GM23248 (cell line): ENCODE measurements at regions not wholly inside any gene's neighbourhood (a gene's known extent, or its start where the extent isn't known, plus 50 kb on each side); places are given as distances from the start of the nearest gene placed in this dataset.

Source experiments
- DNase-seq: peaks from one replicate; pipeline ENCODE4 v3.0.0-alpha.2; 2015
- H2AFZ ChIP-seq: fragments of 200-600 bp; sonication (generic); 2 replicates; pipeline ENCODE4 v1.6.1; 2016; ENCODE audit warnings: antibody characterized with exemption
- H3F3A ChIP-seq: fragments of 200-600 bp; sonication (generic); 2 replicates; pipeline ENCODE4 v1.6.1; 2016; ENCODE audit warnings: mild to moderate bottlenecking, antibody characterized with exemption, mixed run types; ENCODE audit not compliant: insufficient read depth
- H3K27ac ChIP-seq: fragments of 200-600 bp; sonication (generic); 2 replicates; pipeline ENCODE4 v1.5.1; 2016; ENCODE audit warnings: mild to moderate bottlenecking
- H3K27me3 ChIP-seq: fragments of 200-600 bp; sonication (generic); replicated peaks from 2 replicates; pipeline ENCODE4 v1.6.1; 2016; ENCODE audit warnings: mild to moderate bottlenecking; ENCODE audit not compliant: insufficient read depth
- H3K36me3 ChIP-seq: fragments of 200-600 bp; sonication (generic); 2 replicates; pipeline ENCODE4 v1.6.1; 2016; ENCODE audit warnings: low read depth, mild to moderate bottlenecking
- H3K4me1 ChIP-seq: fragments of 200-600 bp; sonication (generic); 2 replicates; pipeline ENCODE4 v1.6.1; 2016; ENCODE audit warnings: mild to moderate bottlenecking; ENCODE audit not compliant: insufficient read depth
- H3K4me2 ChIP-seq: fragments of 200-600 bp; sonication (generic); one replicate; pipeline ENCODE4 v1.6.1; 2016; ENCODE audit warnings: mild to moderate bottlenecking; ENCODE audit not compliant: unreplicated experiment
- H3K4me3 ChIP-seq: fragments of 200-600 bp; sonication (generic); 2 replicates; pipeline ENCODE4 v1.5.1; 2016; ENCODE audit warnings: mild to moderate bottlenecking
- H3K79me2 ChIP-seq: fragments of 200-600 bp; sonication (generic); 2 replicates; pipeline ENCODE4 v1.6.1; 2016; ENCODE audit warnings: mild to moderate bottlenecking; ENCODE audit not compliant: insufficient read depth
- H3K9ac ChIP-seq: fragments of 200-600 bp; sonication (generic); 2 replicates; pipeline ENCODE4 v1.6.1; 2016; ENCODE audit warnings: mild to moderate bottlenecking
- H3K9me2 ChIP-seq: fragments of 200-600 bp; sonication (generic); 2 replicates; pipeline ENCODE4 v1.6.1; 2016; ENCODE audit warnings: mixed run types, mild to moderate bottlenecking, moderate library complexity; ENCODE audit not compliant: insufficient read depth
- H3K9me3 ChIP-seq: fragments of 200-600 bp; sonication (generic); one replicate; pipeline ENCODE4 v1.6.1; 2017; ENCODE audit warnings: low read depth
- H4K20me1 ChIP-seq: fragments of 200-600 bp; sonication (generic); 2 replicates; pipeline ENCODE4 v1.6.0; 2016; ENCODE audit not compliant: insufficient read depth
- EZH2 ChIP-seq: fragments of 200-600 bp; sonication (generic); IDR thresholded peaks from 2 replicates; pipeline ENCODE4 v1.6.1; 2018; ENCODE audit warnings: antibody characterized with exemption, mild to moderate bottlenecking; ENCODE audit not compliant: insufficient read depth, poor library complexity, severe bottlenecking
- EZH2phosphoT487 ChIP-seq: fragments of 200-600 bp; sonication (generic); IDR thresholded peaks from 2 replicates; pipeline ENCODE4 v1.6.1; 2018; ENCODE audit warnings: antibody characterized with exemption, moderate library complexity, mild to moderate bottlenecking, low read depth; ENCODE audit not compliant: insufficient read depth
- WGBS, 2 experiments: methylation state at CpG; one replicate each; pipeline ENCODE4 v1.1.6; 2015 to 2017; ENCODE audit warnings: low lambda C conversion rate in 2 of 2, low coverage in 1 of 2; ENCODE audit errors: missing lambda C conversion rate in 2 of 2; 5-methylcytosine and 5-hydroxymethylcytosine counted together
- in situ Hi-C: fragments of 300-500 bp; cut with MboI; formaldehyde crosslinking; loops from 2 replicates; pipeline ENCODE4 v1.15.0; 2020

DNA sequence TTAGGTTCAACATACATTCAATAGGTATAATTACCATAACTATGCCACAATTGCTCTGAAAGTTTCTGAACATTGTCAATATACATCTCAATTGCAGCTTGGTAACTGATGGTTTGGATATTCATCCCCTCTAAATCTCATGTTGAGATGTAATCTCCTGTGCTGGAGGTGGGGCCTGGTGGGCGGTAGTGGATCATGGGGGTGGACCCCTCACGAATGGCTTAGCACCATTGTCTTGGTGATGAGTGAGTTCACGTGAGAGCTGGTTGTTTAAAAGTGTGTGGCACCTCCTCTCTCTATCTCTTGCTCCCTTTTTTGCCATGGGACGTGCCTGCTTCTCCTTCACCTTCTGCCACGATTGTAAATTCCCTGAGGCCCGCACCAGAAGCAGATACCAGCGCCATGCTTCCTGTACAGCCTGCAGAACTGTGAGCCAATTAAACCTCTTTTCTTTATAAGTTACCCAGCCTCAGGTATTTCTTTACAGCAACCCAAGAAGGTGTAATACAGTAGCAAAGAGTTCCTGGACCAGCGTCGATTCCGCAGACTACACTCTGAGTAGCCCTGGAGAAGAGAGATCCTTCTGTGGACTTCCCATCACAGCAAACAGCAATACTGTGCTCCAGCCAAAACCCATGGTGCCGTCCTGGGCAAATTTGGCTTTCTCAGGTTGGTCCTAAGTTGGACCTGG is 83.8 kb upstream of the GRB10 start:
- no peak overlapping the region for H3K27ac ChIP-seq
- H3K4me2 ChIP-seq, result no peak overlapping the region
- in situ Hi-C loops, result no loop called here
- H3K9me2 ChIP-seq, result no peaks in the 10 kb centered on the region
- WGBS, 2 experiments, result 85 to 89% methylated on average over 11 of the region's 11 CpGs
- no peak for DNase-seq
- H3K79me2 ChIP-seq, result no peaks in the 10 kb centered on the region
- H3K4me3 ChIP-seq, result no peak overlapping the region
- no peaks in the 10 kb centered on the region for H3K9me3 ChIP-seq
- H4K20me1 ChIP-seq, result no peaks in the 10 kb centered on the region
- H2AFZ ChIP-seq, result no peak overlapping the region
- H3K36me3 ChIP-seq, result no peaks in the 10 kb centered on the region
- H3K9ac ChIP-seq, result no peak overlapping the region
- no peak for TF ChIP-seq EZH2
- TF ChIP-seq EZH2phosphoT487, result no peak
- H3F3A ChIP-seq, result no peaks in the 10 kb centered on the region
- no peaks in the 10 kb centered on the region for H3K27me3 ChIP-seq
- H3K4me1 ChIP-seq, result peaks cover 17% of the 10 kb centered on the region

DNA sequence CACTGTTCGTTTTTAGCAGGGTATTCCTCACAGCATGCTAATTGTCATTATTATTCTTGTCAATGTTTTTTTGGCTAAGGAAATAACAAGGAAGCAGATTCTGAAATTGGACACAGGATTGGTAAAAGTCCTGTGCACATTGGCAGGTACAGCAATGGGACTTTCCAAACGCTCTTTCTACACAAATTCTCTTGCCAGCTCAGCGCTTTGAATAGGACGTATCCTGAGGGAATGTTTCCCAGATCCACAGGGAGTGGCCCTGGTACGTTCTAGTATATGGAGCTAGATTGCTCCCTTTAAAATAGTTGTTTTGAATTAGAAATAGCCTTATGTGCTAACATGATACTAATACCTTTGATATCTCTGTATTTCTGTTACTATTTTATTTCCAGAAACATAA is 82.8 kb upstream of the GRB10 start:
- no peak overlapping the region for H3K4me2 ChIP-seq
- no peaks in the 10 kb centered on the region for H3K9me3 ChIP-seq
- TF ChIP-seq EZH2phosphoT487 (no peak), EZH2 (no peak)
- H3F3A ChIP-seq, result no peaks in the 10 kb centered on the region
- DNase-seq, result no peak
- no peaks in the 10 kb centered on the region for H4K20me1 ChIP-seq
- H3K4me1 ChIP-seq, result peaks cover 17% of the 10 kb centered on the region
- H2AFZ ChIP-seq, result no peak overlapping the region
- 32 to 33% methylated on average over 5 of the region's 5 CpGs for WGBS, 2 experiments
- no peak overlapping the region for H3K4me3 ChIP-seq
- no peaks in the 10 kb centered on the region for H3K9me2 ChIP-seq
- in situ Hi-C loops, result no loop called here
- H3K36me3 ChIP-seq, result no peaks in the 10 kb centered on the region
- H3K27me3 ChIP-seq, result no peaks in the 10 kb centered on the region
- no peak overlapping the region for H3K27ac ChIP-seq
- no peaks in the 10 kb centered on the region for H3K79me2 ChIP-seq
- H3K9ac ChIP-seq, result no peak overlapping the region

DNA sequence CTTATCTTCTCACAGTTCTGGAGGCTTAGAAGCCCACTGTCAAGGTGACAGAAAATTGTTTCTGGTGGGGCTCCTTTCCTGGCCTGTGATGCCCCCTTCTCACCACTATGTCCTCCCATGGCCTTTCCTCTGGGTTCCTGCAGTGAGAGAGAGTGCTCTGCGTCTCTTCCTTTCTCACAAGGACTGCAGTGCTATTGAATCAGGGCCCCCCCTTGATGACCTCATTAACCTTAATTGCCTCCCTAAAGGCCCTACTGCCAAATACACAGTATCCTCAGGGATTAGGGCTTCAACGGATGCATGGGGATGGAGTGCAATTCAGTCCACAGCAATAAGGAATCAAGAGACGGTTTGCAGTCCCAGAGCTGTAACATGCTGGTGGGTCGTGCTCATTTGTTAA is 82.0 kb upstream of the GRB10 start:
- H3K4me3 ChIP-seq, result no peak overlapping the region
- no peaks in the 10 kb centered on the region for H3K36me3 ChIP-seq
- no peaks in the 10 kb centered on the region for H3F3A ChIP-seq
- WGBS, 2 experiments, result 78 to 80% methylated on average over 4 of the region's 4 CpGs
- H3K4me1 ChIP-seq, result peaks cover 13% of the 10 kb centered on the region
- no peak overlapping the region for H3K27ac ChIP-seq
- no peak overlapping the region for H2AFZ ChIP-seq
- H3K9me3 ChIP-seq, result no peaks in the 10 kb centered on the region
- no peaks in the 10 kb centered on the region for H4K20me1 ChIP-seq
- H3K9me2 ChIP-seq, result no peaks in the 10 kb centered on the region
- H3K79me2 ChIP-seq, result no peaks in the 10 kb centered on the region
- H3K27me3 ChIP-seq, result no peaks in the 10 kb centered on the region
- H3K9ac ChIP-seq, result no peak overlapping the region
- H3K4me2 ChIP-seq, result no peak overlapping the region
- DNase-seq, result no peak
- in situ Hi-C loops, result no loop called here
- TF ChIP-seq EZH2, result no peak
- no peak for TF ChIP-seq EZH2phosphoT487

GRCh38 chr7:50863053-50863452 is 80.4 kb upstream of the GRB10 start:
- no peak for TF ChIP-seq EZH2phosphoT487
- TF ChIP-seq EZH2, result no peak
- in situ Hi-C loops, result no loop called here
- Histone ChIP-seq H3K4me1 (no peaks in the 10 kb centered on the region), H2AFZ (no peak overlapping the region), H3K9me3 (no peaks in the 10 kb centered on the region), H3K27ac (no peak overlapping the region), H3K36me3 (no peaks in the 10 kb centered on the region), H3K9ac (no peak overlapping the region), H3F3A (no peaks in the 10 kb centered on the region), H3K4me3 (no peak overlapping the region), H4K20me1 (no peaks in the 10 kb centered on the region), H3K9me2 (no peaks in the 10 kb centered on the region), H3K27me3 (no peaks in the 10 kb centered on the region), H3K79me2 (no peaks in the 10 kb centered on the region), H3K4me2 (no peak overlapping the region)
- 76 to 82% methylated on average over 2 to 3 of the region's 3 CpGs for WGBS, 2 experiments
- no peak for DNase-seq
